Duodenal mucosa (tissue), 2 donors: ENCODE measurements at regions not wholly inside any gene's neighbourhood (a gene's known extent, or its start where the extent isn't known, plus 50 kb on each side); places are given as distances from the start of the nearest gene placed in this dataset.

Source experiments
- H3K27ac ChIP-seq: one replicate; pipeline ENCODE4 v1.7.0; 2013; ENCODE audit warnings: low read depth, low read length
- H3K27me3 ChIP-seq, 2 donors: one replicate each; pipeline ENCODE4 v1.7.0; 2013; ENCODE audit warnings: low read length in 2 of 2, control low read depth in 1 of 2; ENCODE audit not compliant: insufficient read depth in 2 of 2, control insufficient read depth in 1 of 2
- H3K36me3 ChIP-seq, 2 donors: one replicate each; pipeline ENCODE4 v1.7.0; 2013; ENCODE audit warnings: low read length in 2 of 2, control low read depth in 1 of 2; ENCODE audit not compliant: insufficient read depth in 2 of 2, control insufficient read depth in 1 of 2
- H3K4me1 ChIP-seq, 2 donors: one replicate each; pipeline ENCODE4 v1.7.0; 2013; ENCODE audit warnings: low read length in 2 of 2, control low read depth in 1 of 2; ENCODE audit not compliant: insufficient read depth in 2 of 2, control insufficient read depth in 1 of 2
- H3K4me3 ChIP-seq, 2 donors: one replicate each; pipeline ENCODE4 v1.7.0; 2013; ENCODE audit warnings: low read length in 2 of 2, low read depth in 1 of 2
- H3K9ac ChIP-seq, 2 donors: one replicate each; pipeline ENCODE4 v1.7.0; 2013; ENCODE audit warnings: low read length in 2 of 2, low read depth in 1 of 2
- H3K9me3 ChIP-seq, 2 donors: one replicate each; pipeline ENCODE4 v1.7.0; 2013; ENCODE audit warnings: low read length in 2 of 2, control low read depth in 1 of 2; ENCODE audit not compliant: control insufficient read depth in 1 of 2

GRCh38 chr13:104404325-104404724 lies 1338.1 kb upstream of the SLC10A2 start:
- Histone ChIP-seq H3K36me3 (no peaks in the 10 kb centered on the region), H3K9me3 (peaks cover 0 to 3% of the 10 kb centered on the region in 2 donors), H3K27me3 (no peaks in the 10 kb centered on the region), H3K4me3 (no peak overlapping the region), H3K4me1 (no peaks in the 10 kb centered on the region), H3K9ac (no peak overlapping the region), H3K27ac (no peak overlapping the region)

DNA sequence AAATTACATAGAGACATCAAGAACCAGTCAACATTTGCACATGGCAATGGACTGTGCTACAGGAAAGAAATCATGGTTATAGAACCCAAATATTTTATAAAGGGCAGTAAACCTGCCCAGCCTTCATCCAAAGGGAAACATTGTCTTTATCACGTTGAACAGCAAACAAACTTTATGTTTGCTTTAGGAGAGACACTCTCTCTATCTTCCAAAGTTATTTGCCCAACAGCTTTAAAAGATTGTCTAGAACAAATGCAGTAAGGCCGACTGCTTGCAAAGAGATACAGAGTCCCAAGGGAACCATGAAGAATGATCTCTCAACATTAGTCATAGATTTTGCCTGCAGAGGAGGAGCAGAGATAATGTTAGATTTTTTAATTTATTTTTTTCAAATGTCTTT lies 1323.5 kb upstream of the SLC10A2 start:
- H3K36me3 ChIP-seq = no peaks in the 10 kb centered on the region
- H3K27me3 ChIP-seq = no peaks in the 10 kb centered on the region
- no peak overlapping the region for H3K9ac ChIP-seq
- no peak overlapping the region for H3K4me3 ChIP-seq
- no peak overlapping the region for H3K27ac ChIP-seq
- H3K9me3 ChIP-seq = no peaks in the 10 kb centered on the region
- H3K4me1 ChIP-seq = no peaks in the 10 kb centered on the region

DNA sequence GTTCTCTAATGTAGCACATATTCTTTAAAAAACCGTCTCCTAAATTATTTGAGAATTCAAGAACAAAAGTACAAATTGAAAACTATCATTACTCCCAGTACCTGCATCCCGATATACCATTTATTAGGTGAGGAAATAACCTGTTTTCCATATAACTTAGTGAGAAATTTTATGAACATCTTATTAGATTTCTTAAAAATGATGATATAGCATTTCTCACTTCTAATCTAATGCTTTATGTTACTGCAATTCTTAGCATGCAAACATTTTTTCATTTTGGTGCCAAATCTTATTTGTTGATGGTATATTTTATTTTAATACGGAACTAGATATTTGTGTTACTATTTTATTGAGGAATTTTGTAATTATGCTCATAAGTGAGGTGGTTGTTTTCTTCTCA lies 1321.3 kb upstream of the SLC10A2 start:
- no peak overlapping the region for H3K9ac ChIP-seq
- H3K27ac ChIP-seq = no peak overlapping the region
- no peaks in the 10 kb centered on the region for H3K36me3 ChIP-seq
- no peaks in the 10 kb centered on the region for H3K4me1 ChIP-seq
- no peaks in the 10 kb centered on the region for H3K27me3 ChIP-seq
- no peaks in the 10 kb centered on the region for H3K9me3 ChIP-seq
- no peak overlapping the region for H3K4me3 ChIP-seq

DNA sequence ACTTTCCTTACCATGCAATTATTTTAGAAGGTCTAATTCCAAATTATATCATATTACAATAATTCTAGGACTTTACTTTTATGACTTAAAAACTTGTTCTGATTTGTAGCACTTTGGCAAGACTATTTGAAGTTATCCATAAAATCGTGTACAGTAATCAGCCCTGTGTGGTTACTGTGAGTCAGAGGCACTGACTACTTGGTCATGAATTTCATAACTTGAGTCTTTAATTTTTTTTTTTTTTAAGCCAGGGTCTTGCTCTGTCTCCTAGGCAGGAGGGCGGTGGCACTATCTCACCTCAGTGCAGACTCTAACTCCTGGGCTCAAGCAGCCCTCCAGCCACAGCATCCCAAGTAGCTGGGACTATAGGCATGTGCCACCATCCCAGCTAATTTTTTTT lies 1319.2 kb upstream of the SLC10A2 start:
- Histone ChIP-seq H3K4me3 (no peak overlapping the region), H3K27ac (no peak overlapping the region), H3K27me3 (no peaks in the 10 kb centered on the region), H3K36me3 (no peaks in the 10 kb centered on the region), H3K4me1 (no peaks in the 10 kb centered on the region), H3K9ac (no peak overlapping the region), H3K9me3 (no peaks in the 10 kb centered on the region)

GRCh38 chr13:104382951-104383350 lies 1316.7 kb upstream of the SLC10A2 start:
- Histone ChIP-seq H3K36me3 (no peaks in the 10 kb centered on the region), H3K4me3 (no peak overlapping the region), H3K9me3 (no peaks in the 10 kb centered on the region), H3K27me3 (no peaks in the 10 kb centered on the region), H3K4me1 (no peaks in the 10 kb centered on the region), H3K9ac (no peak overlapping the region), H3K27ac (no peak overlapping the region)

- H3K4me1 ChIP-seq = no peaks in the 10 kb centered on the region
- no peaks in the 10 kb centered on the region for H3K9me3 ChIP-seq
- no peak overlapping the region for H3K4me3 ChIP-seq
- H3K9ac ChIP-seq = no peak overlapping the region
- no peaks in the 10 kb centered on the region for H3K27me3 ChIP-seq
- H3K36me3 ChIP-seq = no peaks in the 10 kb centered on the region
- no peak overlapping the region for H3K27ac ChIP-seq
These were observed 1310.4 kb upstream of the SLC10A2 start for GRCh38 chr13:104376588-104376987.

- Histone ChIP-seq H3K9ac (no peak overlapping the region), H3K36me3 (no peaks in the 10 kb centered on the region)
These were observed 1309.4 kb upstream of the SLC10A2 start for GRCh38 chr13:104375614-104376013.

DNA sequence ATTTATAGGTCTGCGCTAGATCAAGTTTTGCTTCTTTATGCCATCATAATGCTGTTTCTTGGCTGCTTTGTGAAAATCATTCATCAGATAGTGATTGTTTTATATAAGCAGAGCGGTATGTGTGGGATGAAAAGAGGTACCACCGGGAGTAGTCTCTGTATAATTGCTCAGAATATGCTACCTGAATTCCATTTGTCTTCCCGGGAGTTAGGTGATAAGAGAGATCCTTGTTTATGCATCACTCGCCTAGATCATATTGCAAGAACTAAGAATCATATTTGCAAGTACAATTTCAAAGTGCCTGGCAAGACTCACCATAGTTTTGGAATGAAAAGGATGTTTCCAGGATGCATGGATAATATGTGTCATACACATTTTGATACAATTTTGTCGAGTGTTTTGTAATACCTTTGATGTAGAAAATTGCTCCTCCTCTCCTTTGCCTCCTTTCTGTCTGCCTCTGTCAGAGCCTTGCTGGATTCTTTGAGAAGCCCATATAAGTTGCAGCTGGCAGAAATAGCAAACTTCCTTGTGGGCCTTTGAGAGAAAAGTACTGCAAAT lies 1306.0 kb upstream of the SLC10A2 start:
- H3K36me3 ChIP-seq = no peaks in the 10 kb centered on the region
- H3K9ac ChIP-seq = no peak overlapping the region
- no peaks in the 10 kb centered on the region for H3K4me1 ChIP-seq
- H3K27ac ChIP-seq = no peak overlapping the region
- H3K4me3 ChIP-seq = no peak overlapping the region
- no peaks in the 10 kb centered on the region for H3K27me3 ChIP-seq
- no peaks in the 10 kb centered on the region for H3K9me3 ChIP-seq

More at GRCh38 chr13:104375614-104376013, 1309.4 kb upstream of the SLC10A2 start:
- H3K4me3 ChIP-seq = no peak overlapping the region
- H3K4me1 ChIP-seq = no peaks in the 10 kb centered on the region
- no peaks in the 10 kb centered on the region for H3K9me3 ChIP-seq
- H3K27ac ChIP-seq = no peak overlapping the region
- H3K27me3 ChIP-seq = no peaks in the 10 kb centered on the region

GRCh38 chr13:104365430-104365829 lies 1299.2 kb upstream of the SLC10A2 start:
- H3K27me3 ChIP-seq = no peaks in the 10 kb centered on the region
- no peak overlapping the region for H3K9ac ChIP-seq
- H3K9me3 ChIP-seq = peaks cover 0 to 5% of the 10 kb centered on the region in 2 donors
- H3K36me3 ChIP-seq = no peaks in the 10 kb centered on the region
- H3K4me3 ChIP-seq = no peak overlapping the region
- no peak overlapping the region for H3K27ac ChIP-seq
- H3K4me1 ChIP-seq = no peaks in the 10 kb centered on the region

- Histone ChIP-seq H3K4me3 (no peak overlapping the region), H3K27ac (no peak overlapping the region), H3K9me3 (no peaks in the 10 kb centered on the region), H3K4me1 (no peaks in the 10 kb centered on the region), H3K36me3 (no peaks in the 10 kb centered on the region), H3K9ac (no peak overlapping the region), H3K27me3 (no peaks in the 10 kb centered on the region)
These were observed 1291.6 kb upstream of the SLC10A2 start for GRCh38 chr13:104357672-104358354.
